ENCODE measurements at regions not wholly inside any gene's neighbourhood (a gene's known extent, or its start where the extent isn't known, plus 50 kb on each side); places are given as distances from the start of the nearest gene placed in this dataset.

DNA sequence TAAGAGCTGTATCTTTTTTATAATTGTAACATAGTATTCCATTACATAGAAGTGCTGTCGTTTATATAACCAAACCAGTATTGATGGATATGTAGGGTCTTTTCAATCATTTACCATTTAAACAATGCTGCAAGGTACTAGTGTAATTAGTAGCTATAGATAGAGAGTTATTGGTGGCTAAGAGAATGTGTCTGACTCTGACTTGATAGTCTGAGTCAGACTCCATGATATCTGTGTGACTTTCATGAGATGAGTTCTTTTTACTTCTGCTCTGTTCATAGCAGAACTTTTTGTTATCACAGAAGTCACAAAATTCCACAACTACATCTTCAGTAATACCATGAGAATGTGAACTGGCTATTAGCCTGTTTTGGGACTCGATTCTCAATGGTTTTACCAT is 150.6 kb downstream of the FHIP1A start:
- H3K27ac ChIP-seq, result no peak overlapping the region
- H3K27me3 ChIP-seq, result no peaks in the 10 kb centered on the region
- H3K4me1 ChIP-seq, result peaks cover 7% of the 10 kb centered on the region
- H3K4me3 ChIP-seq, result no peak overlapping the region
- no peak overlapping the region for H3K9ac ChIP-seq
- H3K4me2 ChIP-seq, result no peak overlapping the region
- no peaks in the 10 kb centered on the region for H3K36me3 ChIP-seq
- no peaks in the 10 kb centered on the region for H3K9me3 ChIP-seq
- no peaks in the 10 kb centered on the region for H4K20me1 ChIP-seq
- no peak for TF ChIP-seq Cebpa-rat (IDR thresholded peaks at IDR 0.05)

DNA sequence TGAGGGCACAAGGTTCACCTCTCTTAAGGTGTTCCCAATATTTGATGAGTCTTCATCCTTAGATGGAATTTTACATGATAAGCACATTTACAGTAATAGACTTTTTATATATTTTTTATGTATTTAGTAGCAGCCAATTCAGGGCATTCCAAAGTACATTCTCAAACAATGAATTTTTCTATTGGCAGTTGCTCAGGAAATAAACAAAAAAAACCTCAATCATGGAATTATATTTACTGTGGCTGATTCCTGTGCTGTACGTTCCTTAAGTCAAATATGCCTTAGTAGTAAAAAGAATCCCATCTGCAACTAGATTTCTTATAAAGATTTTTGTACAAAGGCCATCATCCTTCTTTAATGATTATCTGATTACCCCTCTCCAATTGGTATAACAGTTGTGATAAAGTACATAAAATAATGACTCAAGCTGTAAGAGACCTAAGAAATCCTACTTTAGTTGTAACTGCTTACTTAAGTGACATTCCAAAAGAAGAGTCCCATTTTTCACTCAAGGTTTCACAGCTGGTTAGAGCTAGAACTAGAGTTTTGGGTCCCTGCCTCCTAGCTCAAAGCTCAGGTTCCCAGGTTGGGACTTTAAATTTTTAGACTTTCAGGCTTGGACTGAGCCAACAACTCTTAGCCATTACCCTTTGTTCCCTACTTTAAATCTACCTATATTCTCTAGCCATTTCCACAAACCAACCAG is 152.7 kb downstream of the FHIP1A start:
- Histone ChIP-seq H3K27me3 (no peaks in the 10 kb centered on the region), H3K4me3 (no peak overlapping the region), H3K4me2 (no peak overlapping the region), H3K9me3 (no peaks in the 10 kb centered on the region), H4K20me1 (no peaks in the 10 kb centered on the region), H3K27ac (no peak overlapping the region), H3K9ac (no peak overlapping the region), H3K36me3 (no peaks in the 10 kb centered on the region), H3K4me1 (peaks cover under 1% of the 10 kb centered on the region; the same call in 1 of the 2 replicates)
- TF ChIP-seq Cebpa-rat (IDR thresholded peaks at IDR 0.05), result no peak

GRCh38 chr4:151563194-151563593 is 154.2 kb downstream of the FHIP1A start:
- no peaks in the 10 kb centered on the region for H3K27me3 ChIP-seq
- H3K27ac ChIP-seq, result no peak overlapping the region
- no peak for TF ChIP-seq Cebpa-rat (IDR thresholded peaks at IDR 0.05)
- no peak overlapping the region for H3K4me3 ChIP-seq
- H3K4me1 ChIP-seq, result peaks cover 9% of the 10 kb centered on the region
- H4K20me1 ChIP-seq, result no peaks in the 10 kb centered on the region
- H3K4me2 ChIP-seq, result no peak overlapping the region
- H3K36me3 ChIP-seq, result no peaks in the 10 kb centered on the region
- H3K9ac ChIP-seq, result no peak overlapping the region
- no peaks in the 10 kb centered on the region for H3K9me3 ChIP-seq

GRCh38 chr4:151564321-151564720 is 155.3 kb downstream of the FHIP1A start:
- H3K27ac ChIP-seq, result no peak overlapping the region
- H3K4me3 ChIP-seq, result no peak overlapping the region
- H3K4me2 ChIP-seq, result no peak overlapping the region
- no peak for TF ChIP-seq Cebpa-rat (IDR thresholded peaks at IDR 0.05)
- no peaks in the 10 kb centered on the region for H4K20me1 ChIP-seq
- H3K9ac ChIP-seq, result no peak overlapping the region
- H3K9me3 ChIP-seq, result no peaks in the 10 kb centered on the region
- peaks cover 9% of the 10 kb centered on the region for H3K4me1 ChIP-seq
- no peaks in the 10 kb centered on the region for H3K36me3 ChIP-seq
- no peaks in the 10 kb centered on the region for H3K27me3 ChIP-seq

DNA sequence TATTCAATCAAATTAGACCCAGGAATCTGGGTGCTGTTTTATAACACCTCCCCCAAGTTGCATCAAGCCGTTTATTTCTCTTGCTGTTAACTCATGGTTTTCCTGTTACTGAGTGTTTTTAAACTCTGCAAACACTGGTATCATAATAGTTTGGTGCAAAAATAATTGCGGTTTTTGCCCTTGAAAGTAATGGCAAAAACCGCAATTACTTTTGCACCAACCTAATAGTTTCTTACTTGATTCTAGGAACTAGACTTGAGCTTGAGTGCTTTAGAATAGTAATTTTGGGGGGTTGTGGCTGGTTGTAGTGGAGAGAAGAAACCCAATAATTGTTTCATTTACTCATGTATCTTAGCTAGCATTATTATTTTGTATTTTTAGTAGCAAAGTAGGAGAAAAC is 156.6 kb downstream of the FHIP1A start:
- TF ChIP-seq Cebpa-rat (IDR thresholded peaks at IDR 0.05), result no peak
- no peak overlapping the region for H3K4me2 ChIP-seq
- no peaks in the 10 kb centered on the region for H3K9me3 ChIP-seq
- H3K27me3 ChIP-seq, result no peaks in the 10 kb centered on the region
- H3K4me1 ChIP-seq, result peaks cover 9% of the 10 kb centered on the region
- H3K36me3 ChIP-seq, result no peaks in the 10 kb centered on the region
- H3K9ac ChIP-seq, result no peak overlapping the region
- no peaks in the 10 kb centered on the region for H4K20me1 ChIP-seq
- no peak overlapping the region for H3K27ac ChIP-seq
- no peak overlapping the region for H3K4me3 ChIP-seq

- no peaks in the 10 kb centered on the region for H3K27me3 ChIP-seq
- TF ChIP-seq Cebpa-rat (IDR thresholded peaks at IDR 0.05), result no peak
- H3K27ac ChIP-seq, result no peak overlapping the region
- no peak overlapping the region for H3K4me2 ChIP-seq
- no peaks in the 10 kb centered on the region for H4K20me1 ChIP-seq
- no peaks in the 10 kb centered on the region for H3K36me3 ChIP-seq
- no peaks in the 10 kb centered on the region for H3K9me3 ChIP-seq
- peaks cover 9% of the 10 kb centered on the region for H3K4me1 ChIP-seq
- no peak overlapping the region for H3K9ac ChIP-seq
- no peak overlapping the region for H3K4me3 ChIP-seq
Observed at GRCh38 chr4:151566053-151566452, 157.1 kb downstream of the FHIP1A start.

GRCh38 chr4:151567056-151567455 is 158.1 kb downstream of the FHIP1A start:
- H3K36me3 ChIP-seq, result no peaks in the 10 kb centered on the region
- no peaks in the 10 kb centered on the region for H3K27me3 ChIP-seq
- H3K9me3 ChIP-seq, result no peaks in the 10 kb centered on the region
- H3K27ac ChIP-seq, result no peak overlapping the region
- no peak for TF ChIP-seq Cebpa-rat (IDR thresholded peaks at IDR 0.05)
- H4K20me1 ChIP-seq, result no peaks in the 10 kb centered on the region
- H3K4me3 ChIP-seq, result no peak overlapping the region
- H3K4me1 ChIP-seq, result peaks cover 9% of the 10 kb centered on the region
- peak overlapping the region; percentile 47 for H3K4me2 ChIP-seq
- H3K9ac ChIP-seq, result no peak overlapping the region

GRCh38 chr4:151568966-151569365 is 160.0 kb downstream of the FHIP1A start:
- Histone ChIP-seq H3K36me3 (no peaks in the 10 kb centered on the region), H3K27me3 (no peaks in the 10 kb centered on the region), H3K4me3 (no peak overlapping the region), H3K4me1 (peaks cover 9% of the 10 kb centered on the region), H3K9ac (no peak overlapping the region), H3K9me3 (no peaks in the 10 kb centered on the region), H3K4me2 (no peak overlapping the region), H3K27ac (no peak overlapping the region), H4K20me1 (no peaks in the 10 kb centered on the region)
- TF ChIP-seq Cebpa-rat (IDR thresholded peaks at IDR 0.05), result no peak

- no peak for TF ChIP-seq Cebpa-rat (IDR thresholded peaks at IDR 0.05)
- Histone ChIP-seq H3K4me1 (peaks cover 9% of the 10 kb centered on the region), H3K9me3 (no peaks in the 10 kb centered on the region), H3K4me2 (no peak overlapping the region), H3K27ac (no peak overlapping the region), H3K9ac (no peak overlapping the region), H3K36me3 (no peaks in the 10 kb centered on the region), H4K20me1 (no peaks in the 10 kb centered on the region), H3K4me3 (no peak overlapping the region), H3K27me3 (no peaks in the 10 kb centered on the region)
Observed at GRCh38 chr4:151569650-151570049, 160.7 kb downstream of the FHIP1A start.

DNA sequence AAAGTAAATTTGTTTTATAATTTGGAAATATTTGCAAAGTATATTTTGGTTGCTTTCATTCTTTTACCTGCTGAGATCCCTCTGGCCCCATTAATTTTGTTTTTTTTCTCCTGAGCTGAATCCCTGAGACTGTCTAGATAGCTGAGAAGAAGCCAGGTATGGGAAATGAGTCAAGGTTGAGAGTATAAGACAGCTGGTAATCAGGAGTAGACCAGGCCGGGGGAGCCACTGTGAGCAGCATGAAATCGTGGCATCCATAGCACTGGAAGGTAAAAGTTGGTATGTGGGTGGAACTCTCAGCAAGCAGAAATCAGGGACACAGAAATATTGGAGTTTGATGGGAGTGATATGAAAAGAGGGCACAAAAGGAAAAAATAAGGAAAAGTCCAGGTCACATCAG is 164.5 kb downstream of the FHIP1A start:
- H3K27me3 ChIP-seq, result no peaks in the 10 kb centered on the region
- H4K20me1 ChIP-seq, result no peaks in the 10 kb centered on the region
- H3K9ac ChIP-seq, result no peak overlapping the region
- H3K27ac ChIP-seq, result no peak overlapping the region
- no peak overlapping the region for H3K4me3 ChIP-seq
- no peaks in the 10 kb centered on the region for H3K9me3 ChIP-seq
- no peaks in the 10 kb centered on the region for H3K36me3 ChIP-seq
- no peaks in the 10 kb centered on the region for H3K4me1 ChIP-seq
- no peak overlapping the region for H3K4me2 ChIP-seq
- TF ChIP-seq Cebpa-rat (IDR thresholded peaks at IDR 0.05), result no peak

- Histone ChIP-seq H3K9me3 (no peaks in the 10 kb centered on the region), H3K9ac (no peak overlapping the region), H3K4me3 (no peak overlapping the region), H4K20me1 (no peaks in the 10 kb centered on the region), H3K4me1 (no peaks in the 10 kb centered on the region), H3K27ac (no peak overlapping the region), H3K36me3 (no peaks in the 10 kb centered on the region), H3K27me3 (no peaks in the 10 kb centered on the region), H3K4me2 (no peak overlapping the region)
- no peak for TF ChIP-seq Cebpa-rat (IDR thresholded peaks at IDR 0.05)
Observed at GRCh38 chr4:151573945-151574344, 165.0 kb downstream of the FHIP1A start.
